Gastrocnemius medialis (tissue), 4 donors: ENCODE measurements at regions not wholly inside any gene's neighbourhood (a gene's known extent, or its start where the extent isn't known, plus 50 kb on each side); places are given as distances from the start of the nearest gene placed in this dataset.

ENCODE experiments used
- CTCF ChIP-seq, 5 experiments: fragments of 450-650 bp in 3 of 5; fragments of 200-600 bp in 2 of 5; sonication (generic) in 2 of 5; IDR thresholded peaks in 4 of 5; conservative IDR thresholded peaks in 1 of 5; 1 replicate in 4 of 5; 2 replicates in 1 of 5; pipeline ENCODE4 v1.5.1; 2016 to 2019; ENCODE audit warnings: antibody characterized with exemption in 5 of 5, mild to moderate bottlenecking in 3 of 5, moderate library complexity in 3 of 5
- POLR2A ChIP-seq, 2 donors: fragments of 450-650 bp; IDR thresholded peaks; one replicate each; pipeline ENCODE4 v1.6.1; 2017; ENCODE audit warnings: antibody characterized with exemption in 2 of 2, mild to moderate bottlenecking in 2 of 2, moderate library complexity in 2 of 2

GRCh38 chr22:47539374-47539773 is 776.9 kb downstream of the TBC1D22A start:
- TF ChIP-seq POLR2A (IDR thresholded peaks at IDR 0.05) (no peak), CTCF (IDR thresholded peaks at IDR 0.05 in 4 of 5, conservative IDR thresholded peaks at IDR 0.05 in 1 of 5) (no peak)
